HCT116 (cell line): ENCODE measurements at regions not wholly inside any gene's neighbourhood (a gene's known extent, or its start where the extent isn't known, plus 50 kb on each side); places are given as distances from the start of the nearest gene placed in this dataset.

Experiments used
- CTCF ChIP-seq, 3 experiments: fragments of 200-600 bp in 1 of 3; sonication (generic) in 1 of 3; IDR thresholded peaks in 2 of 3; conservative IDR thresholded peaks in 1 of 3; 2 replicates each; pipeline ENCODE4 v1.5.1; 2012 to 2017; ENCODE audit warnings: low read depth in 2 of 3, low read length in 2 of 3, antibody characterized with exemption in 1 of 3, borderline replicate concordance in 1 of 3, control low read depth in 1 of 3, mild to moderate bottlenecking in 1 of 3, mixed read lengths in 1 of 3, mixed run types in 1 of 3, moderate library complexity in 1 of 3; ENCODE audit not compliant: insufficient read depth in 1 of 3
- EZH2 ChIP-seq: fragments of 200-600 bp; sonication (generic); IDR thresholded peaks from 2 replicates; pipeline ENCODE4 v1.6.1; 2017; ENCODE audit warnings: antibody characterized with exemption, mixed run types
- EZH2phosphoT487 ChIP-seq: fragments of 200-600 bp; IDR thresholded peaks from 2 replicates; pipeline ENCODE4 v1.6.1; 2018; ENCODE audit warnings: antibody characterized with exemption, borderline replicate concordance
- MAX ChIP-seq: IDR thresholded peaks from 2 replicates; pipeline ENCODE4 v1.6.1; 2012
- POLR2AphosphoS5 ChIP-seq: IDR thresholded peaks from 2 replicates; pipeline ENCODE4 v1.6.1; 2011; ENCODE audit warnings: mild to moderate bottlenecking, low read depth, low read length, moderate library complexity
- RAD21 ChIP-seq: IDR thresholded peaks from 2 replicates; pipeline ENCODE4 v1.6.1; 2012; ENCODE audit warnings: low read depth, mild to moderate bottlenecking
- SIN3A ChIP-seq: IDR thresholded peaks from 2 replicates; pipeline ENCODE4 v1.6.1; 2012; ENCODE audit warnings: low read depth
- SP1 ChIP-seq: IDR thresholded peaks from 2 replicates; pipeline ENCODE4 v1.6.1; 2012; ENCODE audit warnings: low read depth

- TF ChIP-seq EZH2: no peak
- TF ChIP-seq CTCF (IDR thresholded peaks at IDR 0.05 in 2 of 3, conservative IDR thresholded peaks at IDR 0.05 in 1 of 3; ENCODE audit: borderline replicate concordance in 1 of 3, insufficient read depth in 1 of 3, low read depth in 2 of 3, low read length in 2 of 3): no peak
- TF ChIP-seq EZH2phosphoT487: no peak
- TF ChIP-seq RAD21: no peak
- no peak for TF ChIP-seq MAX
- TF ChIP-seq POLR2AphosphoS5: no peak
- no peak for TF ChIP-seq SP1
- TF ChIP-seq SIN3A: no peak
These were observed 90.5 kb upstream of the TRIM2 start for GRCh38 chr4:153113838-153114105.
